Inferior parietal cortex (tissue), 1 donor: ENCODE measurements at regions not wholly inside any gene's neighbourhood (a gene's known extent, or its start where the extent isn't known, plus 50 kb on each side); places are given as distances from the start of the nearest gene placed in this dataset.
"Not testable (repeated sequence)": the region's sequence is repeated elsewhere in the genome, so short reads cannot be mapped to it uniquely, and the experiment has no call there.

Experiments used
- DNase-seq: peaks from one replicate; pipeline ENCODE4 v3.0.0-alpha.2; 2016; ENCODE audit errors: extremely low spot score

DNA sequence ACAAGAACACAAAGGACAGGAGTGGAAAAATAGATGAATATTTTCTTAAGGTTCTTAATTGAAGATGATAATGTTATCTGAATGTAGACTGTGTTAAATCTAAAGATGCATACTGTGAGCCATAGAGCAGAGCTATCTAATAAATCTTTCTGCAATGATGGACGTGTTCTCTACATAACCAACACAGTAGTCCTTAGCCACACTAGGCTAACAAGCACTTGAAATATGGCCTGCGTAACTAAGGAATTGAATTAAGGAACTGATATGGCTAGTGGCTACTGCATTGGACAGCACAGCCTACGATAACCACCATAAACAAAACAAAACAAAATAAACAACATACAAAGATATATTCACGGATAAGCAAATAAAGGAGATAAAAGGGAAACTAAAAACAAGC, 181.3 kb downstream of the LYPLAL1 start:
- no peak for DNase-seq

DNA sequence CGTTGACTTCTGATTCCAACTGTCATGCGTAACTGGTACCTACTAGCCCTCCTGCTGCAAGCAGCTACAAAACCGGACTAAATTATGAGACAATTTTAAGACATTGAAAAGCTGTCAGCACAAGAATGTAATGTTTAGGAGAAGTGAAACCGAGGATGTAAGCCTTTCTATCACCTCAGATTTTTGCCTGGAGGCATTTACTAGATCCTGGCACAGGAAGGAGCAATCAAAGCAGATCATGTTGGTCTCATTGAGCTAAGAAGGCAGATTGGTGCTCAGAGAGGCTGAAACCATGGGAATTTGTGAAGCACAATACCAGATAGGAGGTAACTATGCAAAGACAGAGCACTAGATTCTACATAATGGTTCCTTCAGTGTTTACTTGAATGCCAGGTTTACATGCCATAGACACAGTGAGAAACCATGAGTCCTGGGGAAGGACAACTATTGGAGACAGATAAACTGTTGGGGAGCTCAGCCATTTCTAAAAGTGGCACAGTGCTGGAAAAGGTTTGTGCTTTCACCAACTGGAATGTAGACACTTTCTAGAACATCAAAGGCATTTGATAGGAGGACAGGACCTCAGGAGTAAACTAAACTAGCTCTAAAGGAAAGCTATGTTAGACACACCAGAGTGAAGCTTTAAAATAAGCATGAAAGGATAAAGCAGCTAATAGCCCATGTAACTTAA, 179.4 kb downstream of the LYPLAL1 start:
- no peak for DNase-seq

DNA sequence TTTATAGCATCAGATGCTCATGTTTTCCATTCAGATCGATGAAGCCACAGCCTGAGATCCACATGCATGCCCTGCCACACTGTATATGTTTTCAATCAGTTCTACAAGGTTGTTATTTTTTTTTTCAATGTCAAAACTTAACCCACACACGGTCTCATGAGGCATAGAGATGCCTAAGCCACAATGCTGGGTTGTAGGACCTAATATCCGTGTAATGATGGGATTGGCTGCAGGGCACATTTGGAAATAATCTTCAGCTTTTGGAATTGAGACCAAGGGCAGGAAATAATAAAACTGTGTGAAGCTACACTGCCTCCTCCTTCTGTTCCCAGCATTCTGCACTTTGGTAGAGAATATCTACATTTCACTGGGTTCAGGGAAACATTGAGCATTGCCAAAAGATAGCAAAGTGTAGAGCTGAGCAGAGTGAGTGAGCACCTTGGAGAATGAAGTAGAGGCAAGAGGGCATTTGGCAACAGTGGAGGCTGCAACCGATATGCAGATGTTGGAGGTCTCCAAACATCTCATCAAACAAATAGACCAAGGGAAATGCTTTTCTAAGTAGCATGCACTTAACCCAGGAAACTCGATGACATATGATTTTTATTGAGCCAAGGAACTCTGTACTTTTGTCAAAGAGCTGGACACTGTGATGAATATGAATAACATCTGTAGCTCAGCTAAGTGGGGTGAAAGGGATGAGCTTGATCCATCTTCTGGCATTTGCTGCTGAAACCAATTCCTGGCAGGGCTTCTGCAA, 176.7 kb downstream of the LYPLAL1 start:
- no peak for DNase-seq

DNA sequence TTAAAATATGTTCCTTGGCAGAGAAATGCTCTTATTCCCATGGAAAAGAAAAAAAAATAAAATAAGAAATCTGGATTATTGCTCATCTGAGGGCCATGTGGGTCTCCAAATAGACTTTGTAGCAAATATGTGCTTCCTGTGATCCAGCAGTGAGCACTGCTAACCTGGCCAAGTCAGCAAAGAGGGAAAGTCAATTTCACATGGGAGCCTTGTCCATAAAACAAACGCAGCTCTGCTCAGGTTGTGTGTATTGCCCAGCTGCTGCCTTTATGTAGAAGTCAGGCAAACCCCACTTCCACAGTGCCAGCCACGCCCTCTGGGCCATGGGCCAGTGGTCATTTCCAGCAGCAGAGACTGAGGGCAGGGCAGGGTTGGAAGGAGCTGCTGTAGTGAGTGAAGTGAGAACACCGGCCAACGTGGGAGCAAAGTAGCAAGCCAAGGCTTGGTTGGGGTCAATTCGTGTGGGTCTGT, 174.3 kb downstream of the LYPLAL1 start:
- DNase-seq = no peak

DNA sequence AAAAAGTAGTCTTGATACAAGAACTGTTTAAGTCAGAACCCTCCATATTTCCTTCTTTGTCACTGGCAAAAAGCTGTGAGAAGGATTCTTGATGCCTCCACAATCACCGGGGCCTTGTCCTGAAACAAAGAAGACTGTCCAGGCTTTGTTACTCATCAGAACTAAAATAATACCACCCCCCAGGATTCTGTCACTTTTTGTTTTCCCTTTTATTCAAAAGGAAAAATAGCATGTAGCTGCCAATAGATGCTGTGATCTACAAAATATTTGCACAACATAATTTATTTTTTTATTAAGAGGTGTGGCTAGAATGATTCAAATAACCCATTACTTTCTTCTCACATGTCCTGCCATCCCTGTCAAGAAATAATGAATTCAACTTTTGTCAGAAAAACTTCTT, 173.7 kb downstream of the LYPLAL1 start:
- DNase-seq = no peak

DNA sequence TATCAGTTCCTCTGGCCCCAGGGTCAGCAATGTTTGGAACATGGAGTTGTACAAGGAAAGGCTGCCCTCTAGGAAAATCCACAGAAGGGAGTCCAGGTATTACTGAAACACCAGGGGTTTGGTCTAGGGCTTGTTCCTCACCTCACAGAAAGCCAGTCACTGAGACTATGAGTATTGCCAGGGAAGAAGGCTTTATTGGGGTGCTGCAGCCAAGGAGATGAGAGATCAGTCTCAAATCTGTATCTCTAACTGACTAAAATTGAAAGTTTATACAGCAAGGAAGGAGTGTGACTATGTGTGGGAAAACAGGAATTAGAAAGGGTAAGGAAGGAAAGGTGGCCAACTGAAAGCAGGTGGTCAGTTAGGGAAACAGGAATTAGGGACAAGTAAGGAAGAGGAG, 172.3 kb downstream of the LYPLAL1 start:
- no peak for DNase-seq

DNA sequence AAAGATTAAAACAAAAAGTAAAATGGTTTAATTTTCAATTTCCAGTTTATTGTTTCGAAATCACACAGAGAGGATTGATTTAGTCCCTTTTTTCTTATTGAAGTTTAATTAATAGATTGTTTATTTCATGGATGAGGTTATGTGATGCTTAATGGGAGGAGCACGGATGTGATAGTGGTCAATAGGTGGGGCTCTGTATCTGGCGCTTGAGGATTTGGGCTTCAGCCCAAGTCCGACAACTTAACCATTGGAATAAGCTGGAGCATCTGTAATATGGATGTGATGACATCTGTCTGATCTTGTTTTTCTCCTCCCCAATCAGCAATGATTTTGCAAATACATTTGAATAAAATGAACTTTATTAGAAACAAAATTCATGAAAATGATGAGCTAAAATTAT, 169.2 kb downstream of the LYPLAL1 start:
- no peak for DNase-seq

DNA sequence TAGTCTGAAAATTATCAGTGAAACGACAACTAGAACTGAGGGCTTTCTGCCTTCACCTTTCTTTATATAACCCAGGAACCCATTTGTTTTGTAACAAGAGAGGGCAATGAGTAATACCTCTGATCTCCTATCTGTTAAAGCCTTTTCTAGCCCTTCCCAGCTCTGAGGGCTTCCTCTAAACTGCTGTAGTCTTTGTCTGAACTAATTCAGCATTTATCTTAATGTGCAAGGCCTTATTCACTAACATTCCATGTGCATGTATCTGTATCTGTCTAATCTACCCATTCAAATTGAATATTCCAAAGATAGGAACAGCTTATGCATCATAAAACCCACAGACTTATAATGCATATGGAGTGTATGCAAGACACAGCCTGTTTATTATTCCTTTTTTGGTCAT, 167.1 kb downstream of the LYPLAL1 start:
- DNase-seq = no peak

DNA sequence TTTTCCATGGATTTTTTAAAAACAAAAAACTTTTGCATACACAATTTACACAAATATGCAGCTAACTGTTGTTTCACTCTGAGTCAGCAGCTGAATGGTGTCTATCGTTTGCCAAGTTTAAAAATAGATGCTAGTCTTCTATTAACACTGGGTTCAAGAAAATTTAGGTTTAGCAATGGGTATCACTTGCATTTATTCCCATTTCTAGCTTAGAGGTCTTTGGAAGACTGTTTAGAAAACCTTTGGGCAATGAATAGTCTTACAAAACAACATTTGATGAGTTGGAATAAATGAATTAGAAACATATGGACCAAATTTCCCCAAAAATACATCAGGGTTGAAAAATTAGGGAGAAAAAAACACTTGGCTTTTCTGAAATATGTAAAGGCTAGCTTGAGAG, 165.8 kb downstream of the LYPLAL1 start:
- no peak for DNase-seq

DNA sequence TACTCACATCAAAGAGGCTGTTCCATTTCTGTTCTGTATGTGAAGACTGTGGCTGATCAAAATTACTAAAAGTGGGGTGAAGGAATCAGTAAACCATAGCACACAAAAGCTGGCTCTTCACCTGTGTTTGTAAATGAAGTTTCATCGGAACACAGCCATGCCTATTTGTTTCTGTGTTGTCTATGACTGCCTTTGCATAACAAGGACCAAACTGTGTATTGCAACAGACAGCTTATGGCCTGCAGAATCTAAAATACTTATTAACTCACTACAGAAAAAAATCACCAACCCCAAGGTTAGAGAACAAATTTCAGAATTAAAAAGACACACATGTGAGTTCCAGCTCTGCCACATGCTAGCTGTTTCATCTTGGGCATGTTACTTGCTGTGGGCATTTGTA, 163.9 kb downstream of the LYPLAL1 start:
- DNase-seq = no peak

DNA sequence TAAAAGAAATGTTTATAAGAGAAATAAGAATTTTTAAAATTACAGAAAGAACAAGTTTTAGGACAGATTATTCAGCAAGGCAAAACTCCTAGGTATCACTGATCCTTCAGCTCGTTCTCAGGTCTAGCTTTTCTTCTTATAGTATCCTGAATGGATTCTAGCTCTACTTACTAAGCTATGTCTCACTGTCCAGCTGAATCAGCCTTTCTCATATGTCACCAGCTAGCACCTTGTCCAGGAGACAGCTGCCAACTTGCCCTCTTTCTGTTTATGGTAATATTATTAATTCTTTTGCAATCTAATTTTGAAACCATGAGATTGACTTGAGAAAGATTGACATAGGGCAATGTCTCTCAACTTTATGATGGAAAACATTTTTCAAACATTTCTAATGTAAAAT, 159.9 kb downstream of the LYPLAL1 start:
- DNase-seq = no peak

DNA sequence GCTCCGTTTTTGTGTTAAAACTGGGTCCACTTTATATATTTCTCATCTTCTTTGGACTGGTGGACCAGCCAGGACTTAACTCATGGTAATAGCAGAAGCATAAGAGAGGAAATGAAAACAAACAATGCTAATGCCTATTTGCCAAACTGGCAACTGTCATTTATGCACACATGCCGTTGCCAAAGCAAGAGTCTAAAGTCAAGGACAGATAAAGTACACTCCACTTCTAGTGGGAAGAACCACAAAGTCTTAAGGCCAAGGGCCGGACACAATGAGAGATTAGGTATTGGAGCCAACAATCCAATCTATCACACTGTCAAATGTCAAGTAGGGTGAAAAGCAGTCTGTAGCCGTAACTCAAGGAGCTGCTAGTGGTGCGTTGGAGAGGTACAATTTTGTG, 157.7 kb downstream of the LYPLAL1 start:
- no peak for DNase-seq

DNA sequence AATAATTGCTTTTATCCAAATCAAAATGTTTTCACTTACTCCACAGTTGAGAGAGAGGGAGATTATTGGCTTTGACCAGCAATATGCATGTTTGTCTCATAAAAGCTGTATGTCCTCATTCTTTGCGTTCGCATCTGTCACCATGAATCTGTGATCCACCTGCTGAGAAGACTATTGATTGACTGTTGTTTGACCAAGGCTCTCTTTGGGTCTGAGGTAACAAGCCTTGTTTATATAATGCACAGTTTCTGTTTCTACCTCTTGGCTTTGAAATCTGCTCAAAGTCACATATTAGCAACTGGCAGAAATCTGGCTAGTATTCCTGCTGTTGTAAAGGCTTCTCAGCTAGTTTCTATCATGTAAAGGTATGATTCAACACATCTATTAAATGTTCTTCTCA, 157.0 kb downstream of the LYPLAL1 start:
- no peak for DNase-seq

DNA sequence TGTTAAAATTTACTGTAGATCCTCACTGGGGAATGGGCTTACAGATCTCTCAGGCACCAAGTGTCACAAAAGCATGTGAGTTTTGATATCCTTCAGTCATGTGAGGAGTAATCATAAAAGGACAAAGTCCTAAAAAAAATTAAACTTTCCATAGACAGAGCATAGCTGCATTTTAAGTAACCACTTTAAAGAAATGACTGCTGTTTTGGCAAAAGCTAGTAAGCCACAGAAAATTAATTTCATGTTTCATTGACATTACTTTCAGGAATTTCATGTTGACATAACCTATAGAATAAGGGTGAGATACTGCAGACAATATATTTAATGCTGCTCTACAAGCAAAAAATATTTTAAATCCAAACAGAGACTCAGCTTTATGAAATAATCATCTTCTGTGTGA, 156.3 kb downstream of the LYPLAL1 start:
- DNase-seq = no peak

DNA sequence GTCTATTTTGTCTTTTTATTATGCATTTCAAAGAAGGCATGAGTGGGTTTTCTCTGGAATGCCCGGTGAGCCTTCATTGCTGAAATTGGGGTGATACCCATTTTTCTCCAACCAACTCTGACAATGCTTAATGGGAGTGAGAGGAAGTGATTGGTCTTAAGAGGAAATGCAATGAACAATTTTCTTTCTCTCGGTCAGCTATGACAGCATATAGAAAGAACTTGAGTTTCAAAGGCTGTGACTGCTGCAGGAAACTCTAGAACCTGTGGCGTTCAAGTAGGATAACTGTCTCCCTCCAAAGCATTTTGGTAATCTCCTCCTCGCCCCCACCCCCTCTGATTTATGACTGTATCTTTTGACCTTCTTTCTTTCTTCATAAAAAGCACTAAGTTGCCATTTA, 155.9 kb downstream of the LYPLAL1 start:
- DNase-seq = no peak

DNA sequence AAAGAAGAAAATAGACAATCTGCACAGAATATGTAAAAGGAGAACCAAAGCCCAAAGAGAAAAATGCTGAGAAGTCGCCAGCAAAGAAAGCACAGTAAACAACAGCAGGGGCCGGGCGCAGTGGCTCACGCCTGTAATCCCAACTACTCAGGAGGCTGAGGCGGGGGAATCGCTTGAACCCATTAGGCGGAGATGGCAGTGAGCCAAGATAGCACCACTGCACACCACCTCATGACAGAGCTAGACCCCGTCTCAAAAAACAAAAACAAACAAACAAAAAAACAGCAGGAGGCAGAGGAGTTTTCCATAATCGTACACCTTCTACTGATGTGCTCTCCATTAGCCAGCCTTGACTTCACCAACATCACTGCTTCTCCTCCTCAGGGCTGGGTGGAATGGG, 153.2 kb downstream of the LYPLAL1 start:
- no peak for DNase-seq

DNA sequence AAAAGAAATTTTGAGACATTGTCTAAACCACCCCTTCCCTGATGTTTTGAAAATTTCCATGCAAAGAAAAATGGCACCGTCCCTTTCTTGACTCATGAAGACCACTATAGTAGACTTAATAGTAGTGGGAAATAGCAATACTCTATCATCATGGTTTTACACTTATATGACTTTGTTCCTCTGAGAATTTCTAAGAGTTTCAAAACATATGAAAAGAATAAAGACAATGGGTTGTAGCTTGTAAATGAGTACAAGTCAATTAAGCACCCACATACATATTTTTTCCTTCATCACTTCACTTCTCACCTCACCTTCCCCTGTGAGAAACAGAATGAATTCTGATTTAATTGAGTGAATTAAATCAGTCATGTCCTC, 151.7 kb downstream of the LYPLAL1 start:
- no peak for DNase-seq

DNA sequence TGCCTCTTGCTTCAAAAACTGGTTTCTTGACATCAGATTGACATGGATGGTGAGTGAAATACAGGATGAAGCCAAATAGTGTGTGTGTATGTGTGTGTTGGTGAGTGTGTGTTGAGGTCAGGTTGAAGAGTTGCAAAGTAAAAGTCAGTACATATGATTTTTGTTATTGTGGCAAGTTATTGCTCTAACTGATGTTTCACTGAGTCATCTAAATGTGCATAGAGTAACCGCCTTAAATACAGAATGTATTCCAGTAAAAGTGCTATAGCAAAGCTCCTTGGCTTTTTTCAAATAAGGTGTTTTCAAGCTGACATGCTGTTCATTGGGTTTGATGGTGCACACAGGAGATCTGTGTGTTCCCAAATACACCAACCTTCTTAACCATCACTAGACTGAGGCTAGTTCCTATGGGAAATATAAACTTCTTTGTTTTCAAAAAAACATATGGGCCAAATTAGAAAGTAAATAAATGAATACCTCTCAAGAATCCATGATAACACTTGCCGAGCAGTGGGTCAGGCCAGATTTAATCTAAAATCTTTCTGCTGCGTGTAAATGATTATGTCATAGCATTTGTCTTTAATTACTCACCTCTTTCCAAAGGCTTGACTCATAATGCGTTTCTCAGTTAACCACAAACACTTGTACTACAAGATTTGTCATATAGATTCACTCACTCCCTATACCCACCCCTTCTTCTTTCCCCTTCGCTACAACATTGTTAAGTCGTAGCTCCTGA, 151.1 kb downstream of the LYPLAL1 start:
- DNase-seq = no peak

DNA sequence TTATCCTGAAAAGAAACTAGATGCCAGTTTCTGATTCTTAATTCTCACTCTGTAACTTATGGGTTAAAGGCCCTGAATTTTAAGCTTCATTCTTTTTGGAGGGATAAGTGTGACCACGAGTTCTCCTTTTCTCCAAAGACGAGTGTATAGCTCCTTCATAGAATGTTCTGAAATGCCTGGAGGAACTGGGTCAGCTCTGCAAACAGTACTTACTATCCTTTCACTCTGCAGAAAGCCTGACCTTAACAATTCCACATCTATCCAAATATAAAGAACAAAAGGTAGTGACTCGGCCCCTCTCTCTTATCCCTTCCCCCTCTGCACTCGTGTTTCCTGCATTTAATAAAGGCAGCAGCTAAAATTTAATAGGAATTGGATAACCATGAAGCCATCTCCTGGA, 150.5 kb downstream of the LYPLAL1 start:
- DNase-seq = peak; percentile 20

DNA sequence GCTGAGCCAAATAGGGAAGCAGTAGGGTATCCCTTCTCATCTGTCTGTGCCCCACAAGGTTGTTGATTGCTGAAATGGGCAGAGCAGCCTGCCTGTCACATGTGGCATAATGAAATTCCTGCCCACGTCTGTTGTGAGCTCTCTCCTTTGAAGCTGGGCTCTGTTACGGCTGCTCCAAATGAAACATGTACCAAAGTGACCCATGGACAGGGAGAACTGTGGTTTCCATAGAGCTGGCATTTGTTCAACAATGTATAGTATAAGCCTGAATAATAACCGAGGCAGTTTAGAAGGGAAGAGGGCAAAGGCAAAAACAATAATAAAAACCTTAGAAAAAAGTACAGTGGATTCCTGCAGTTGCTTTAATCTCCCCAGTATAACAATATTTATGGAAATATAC, 149.7 kb downstream of the LYPLAL1 start:
- no peak for DNase-seq

DNA sequence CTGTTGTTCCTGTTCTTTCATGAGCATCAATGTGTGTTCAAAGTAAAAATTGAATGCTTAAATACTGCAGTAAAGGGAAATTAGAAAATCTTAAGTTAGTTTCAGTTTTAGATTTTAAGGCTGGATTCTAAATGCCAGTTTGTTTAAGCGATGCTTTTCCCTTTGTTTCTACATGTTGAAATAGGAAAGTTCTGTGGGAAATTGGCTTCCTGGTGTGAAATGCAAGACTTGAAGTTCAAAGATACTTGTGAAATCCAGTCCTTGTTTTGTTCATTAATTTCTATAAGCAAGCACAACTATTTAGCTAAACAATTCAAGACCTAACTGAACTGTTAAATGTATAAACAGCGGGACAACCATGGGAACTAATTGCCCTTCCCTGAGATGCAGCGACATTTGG, 149.1 kb downstream of the LYPLAL1 start:
- DNase-seq = peak; percentile 7

DNA sequence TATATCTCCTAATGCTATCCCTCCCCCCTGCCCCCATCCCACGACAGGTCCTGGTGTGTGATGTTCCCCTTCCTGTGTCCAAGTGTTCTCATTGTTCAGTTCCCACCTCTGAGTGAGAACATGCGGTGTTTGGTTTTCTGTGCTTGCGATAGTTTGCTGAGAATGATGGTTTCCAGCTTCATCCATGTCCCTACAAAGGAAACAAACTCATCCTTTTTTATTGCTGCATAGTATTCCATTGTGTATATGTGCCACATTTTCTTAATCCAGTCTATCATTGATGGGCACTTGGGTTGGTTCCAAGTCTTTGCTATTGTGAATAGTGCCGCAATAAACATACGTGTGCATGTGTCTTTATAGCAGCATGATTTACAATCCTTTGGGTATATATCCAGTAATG, 146.9 kb downstream of the LYPLAL1 start:
- not testable (repeated sequence) for DNase-seq

DNA sequence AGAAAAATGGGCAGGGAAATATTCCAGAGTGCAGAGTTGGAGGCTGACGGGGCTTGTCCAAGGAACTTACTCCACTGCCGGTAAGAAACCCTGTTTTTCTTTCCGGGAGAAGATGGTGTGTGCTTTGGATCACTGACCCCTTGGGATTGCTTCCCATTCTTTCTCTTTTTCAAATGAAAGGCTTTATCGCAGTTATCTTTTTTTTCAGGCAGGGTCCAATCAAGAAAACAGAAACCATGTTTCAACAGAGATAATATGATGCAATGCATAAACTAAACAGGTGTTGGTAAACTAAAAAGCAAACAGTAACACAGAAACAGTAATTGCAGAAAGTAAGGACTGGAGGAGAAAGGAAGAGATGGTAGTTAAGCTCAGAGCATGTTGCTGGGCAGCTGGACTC, 145.1 kb downstream of the LYPLAL1 start:
- no peak for DNase-seq
